Upper lobe of left lung (tissue), 4 donors: ENCODE measurements at regions not wholly inside any gene's neighbourhood (a gene's known extent, or its start where the extent isn't known, plus 50 kb on each side); places are given as distances from the start of the nearest gene placed in this dataset.

Experiments
- EP300 ChIP-seq, 4 donors: sonication (generic); formaldehyde crosslinking; IDR thresholded peaks; one replicate each; pipeline ENCODE4 v1.5.1; 2017; ENCODE audit warnings: antibody characterized with exemption in 4 of 4, control low read depth in 2 of 4
- POLR2A ChIP-seq, 4 donors: fragments of 450-650 bp; IDR thresholded peaks; one replicate each; pipeline ENCODE4 v1.5.1; 2016 to 2017; ENCODE audit warnings: antibody characterized with exemption in 4 of 4, mild to moderate bottlenecking in 2 of 4
- POLR2AphosphoS5 ChIP-seq, 2 donors: sonication (generic); formaldehyde crosslinking; IDR thresholded peaks; one replicate each; pipeline ENCODE4 v1.5.1; 2017; ENCODE audit warnings: antibody characterized with exemption in 2 of 2
- TF ChIP-seq, protein P1 (sequence below), 6 experiments: fragments of 450-650 bp in 4 of 6; fragments of 200-600 bp in 2 of 6; sonication (generic) in 2 of 6; IDR thresholded peaks; one replicate each; pipeline ENCODE4 v1.5.1; 2016 to 2019; ENCODE audit warnings: antibody characterized with exemption in 6 of 6

DNA sequence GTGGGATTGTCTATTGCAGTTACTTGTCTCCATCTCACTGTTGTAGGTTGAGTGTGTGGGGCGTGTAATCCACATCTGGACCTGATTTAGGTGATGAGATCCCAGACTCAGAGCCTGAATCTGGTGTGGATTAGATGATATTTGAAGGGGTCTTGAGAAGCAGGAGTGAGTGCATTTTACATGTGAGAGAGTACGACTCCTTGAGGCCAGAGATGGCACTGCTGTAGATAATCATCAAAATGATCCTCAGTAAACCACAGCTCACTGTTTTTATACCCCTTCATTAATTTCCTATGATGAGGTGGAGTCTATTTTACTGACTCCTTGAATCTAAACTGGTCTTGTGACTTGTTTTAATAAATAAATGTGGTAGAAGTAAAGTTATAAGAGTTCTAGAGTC lies 732.5 kb downstream of the KCNJ2 start:
- TF ChIP-seq, protein P1, sequence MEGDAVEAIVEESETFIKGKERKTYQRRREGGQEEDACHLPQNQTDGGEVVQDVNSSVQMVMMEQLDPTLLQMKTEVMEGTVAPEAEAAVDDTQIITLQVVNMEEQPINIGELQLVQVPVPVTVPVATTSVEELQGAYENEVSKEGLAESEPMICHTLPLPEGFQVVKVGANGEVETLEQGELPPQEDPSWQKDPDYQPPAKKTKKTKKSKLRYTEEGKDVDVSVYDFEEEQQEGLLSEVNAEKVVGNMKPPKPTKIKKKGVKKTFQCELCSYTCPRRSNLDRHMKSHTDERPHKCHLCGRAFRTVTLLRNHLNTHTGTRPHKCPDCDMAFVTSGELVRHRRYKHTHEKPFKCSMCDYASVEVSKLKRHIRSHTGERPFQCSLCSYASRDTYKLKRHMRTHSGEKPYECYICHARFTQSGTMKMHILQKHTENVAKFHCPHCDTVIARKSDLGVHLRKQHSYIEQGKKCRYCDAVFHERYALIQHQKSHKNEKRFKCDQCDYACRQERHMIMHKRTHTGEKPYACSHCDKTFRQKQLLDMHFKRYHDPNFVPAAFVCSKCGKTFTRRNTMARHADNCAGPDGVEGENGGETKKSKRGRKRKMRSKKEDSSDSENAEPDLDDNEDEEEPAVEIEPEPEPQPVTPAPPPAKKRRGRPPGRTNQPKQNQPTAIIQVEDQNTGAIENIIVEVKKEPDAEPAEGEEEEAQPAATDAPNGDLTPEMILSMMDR (IDR thresholded peaks at IDR 0.05) = no peak
- TF ChIP-seq POLR2A (IDR thresholded peaks at IDR 0.05) = no peak
- TF ChIP-seq POLR2AphosphoS5 (IDR thresholded peaks at IDR 0.05) = no peak
- no peak for TF ChIP-seq EP300 (IDR thresholded peaks at IDR 0.05)
